GM04504 (cell line): ENCODE measurements at regions not wholly inside any gene's neighbourhood (a gene's known extent, or its start where the extent isn't known, plus 50 kb on each side); places are given as distances from the start of the nearest gene placed in this dataset.
"Not testable (repeated sequence)": the region's sequence is repeated elsewhere in the genome, so short reads cannot be mapped to it uniquely, and the experiment has no call there.

Experiments
- DNase-seq: peaks from one replicate; pipeline ENCODE4 v3.0.0-alpha.2; 2012; ENCODE audit warnings: low read depth

GRCh38 chr11:134944131-134944530 lies 532.1 kb upstream of the B3GAT1 start:
- no peak for DNase-seq

- no peak for DNase-seq
Measured at GRCh38 chr11:134943544-134943943, 531.5 kb upstream of the B3GAT1 start.

- DNase-seq = no peak
Measured at GRCh38 chr11:134942681-134943080, 530.6 kb upstream of the B3GAT1 start.

- not testable (repeated sequence) for DNase-seq
Measured at GRCh38 chr11:134941936-134942600, 530.0 kb upstream of the B3GAT1 start.

- DNase-seq = no peak
Measured at GRCh38 chr11:134941326-134941725, 529.3 kb upstream of the B3GAT1 start.

DNA sequence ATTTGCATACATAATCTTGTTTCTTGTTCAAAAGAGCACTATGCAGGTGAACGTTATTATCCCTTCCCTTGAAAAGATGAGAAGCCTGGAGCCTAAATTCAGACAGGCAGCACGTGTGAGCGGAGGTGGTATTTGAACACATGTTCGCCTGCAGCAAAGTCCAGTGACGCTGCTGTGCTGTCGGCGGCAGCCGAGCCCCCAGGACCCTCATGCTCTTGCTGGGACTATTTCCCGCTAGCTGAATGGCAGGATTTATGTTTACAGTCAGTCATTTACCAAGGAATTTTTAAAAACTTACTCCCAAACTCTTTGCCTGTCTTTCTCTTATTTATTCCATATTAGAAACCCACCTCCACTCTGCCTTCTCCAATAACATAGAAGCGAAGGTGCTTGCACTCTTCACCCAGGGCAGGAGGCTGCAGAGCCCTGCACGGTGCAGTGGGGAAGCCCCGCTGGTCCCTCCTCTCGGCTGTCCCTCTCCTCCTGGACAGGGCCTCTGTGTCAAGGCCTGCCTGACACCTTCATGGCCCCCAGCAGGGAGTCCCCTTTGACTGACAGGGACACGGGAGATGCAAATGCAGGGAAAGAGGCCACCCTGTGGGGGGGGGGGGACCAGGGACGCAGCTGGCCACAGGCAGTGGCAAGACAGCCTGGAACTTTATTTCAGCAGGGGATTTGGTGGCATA lies 528.5 kb upstream of the B3GAT1 start:
- DNase-seq = no peak

DNA sequence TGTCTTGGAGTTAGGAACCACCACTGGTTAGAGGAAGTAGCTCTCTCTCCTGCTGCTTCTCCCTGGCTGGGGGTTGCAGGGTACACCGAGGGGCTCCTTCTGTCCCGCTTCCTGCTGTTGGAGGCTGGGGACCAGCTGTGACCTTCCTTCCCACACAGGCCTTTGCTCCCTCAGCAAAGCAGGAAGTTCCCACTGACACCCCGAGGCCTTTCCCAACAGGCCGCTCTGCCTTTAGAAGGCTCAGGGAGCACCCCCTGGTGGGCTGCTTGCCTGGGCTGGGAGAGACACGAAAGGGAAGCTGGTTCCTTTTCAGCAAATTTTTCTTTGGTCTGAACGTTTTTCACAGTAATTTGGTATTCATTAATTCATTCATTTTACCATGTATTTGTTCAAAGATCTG lies 527.9 kb upstream of the B3GAT1 start:
- no peak for DNase-seq

DNA sequence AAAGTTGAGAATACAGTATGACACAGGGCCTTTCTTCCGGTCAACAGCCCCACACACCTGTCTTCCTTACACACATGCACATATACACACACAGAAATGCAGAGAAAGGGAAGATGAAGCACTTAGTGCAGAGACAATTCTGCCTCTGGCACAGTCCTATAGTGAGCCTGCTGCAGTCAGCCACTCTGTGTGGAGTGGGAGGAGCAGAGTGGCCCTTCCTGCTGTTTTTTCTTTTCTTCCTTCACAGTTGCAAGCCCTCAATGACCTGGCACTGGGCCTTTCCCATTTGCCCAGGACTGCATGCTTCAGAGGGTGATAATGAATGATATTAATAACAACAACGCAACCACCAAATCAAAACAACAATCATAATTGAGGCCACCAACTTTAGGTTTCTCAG lies 527.0 kb upstream of the B3GAT1 start:
- DNase-seq = no peak

- DNase-seq = no peak
Measured at GRCh38 chr11:134938212-134938611, 526.2 kb upstream of the B3GAT1 start.

- DNase-seq = not testable (repeated sequence)
Measured at GRCh38 chr11:134937193-134937592, 525.2 kb upstream of the B3GAT1 start.

DNA sequence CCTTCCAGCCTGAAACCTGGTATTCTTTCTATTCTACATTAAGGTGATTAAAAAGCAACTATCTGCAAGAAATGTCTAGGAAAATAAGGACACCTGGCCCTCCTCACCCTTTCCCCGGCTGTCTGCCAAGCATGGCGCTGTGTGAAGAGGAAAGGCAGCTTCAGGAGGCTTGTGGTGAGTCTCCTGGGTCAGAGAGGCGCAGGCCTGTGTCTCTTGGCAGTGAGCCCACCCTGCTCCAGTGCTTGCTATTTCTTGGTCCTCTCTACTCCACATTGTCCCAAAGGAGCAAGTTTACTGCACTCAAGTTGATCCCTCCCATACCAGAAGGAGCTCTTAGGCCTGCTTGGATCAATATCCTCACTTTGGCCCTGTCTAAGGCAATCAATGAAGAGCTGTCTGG lies 520.7 kb upstream of the B3GAT1 start:
- DNase-seq = no peak

GRCh38 chr11:134925432-134925831 lies 513.4 kb upstream of the B3GAT1 start:
- DNase-seq = no peak

DNA sequence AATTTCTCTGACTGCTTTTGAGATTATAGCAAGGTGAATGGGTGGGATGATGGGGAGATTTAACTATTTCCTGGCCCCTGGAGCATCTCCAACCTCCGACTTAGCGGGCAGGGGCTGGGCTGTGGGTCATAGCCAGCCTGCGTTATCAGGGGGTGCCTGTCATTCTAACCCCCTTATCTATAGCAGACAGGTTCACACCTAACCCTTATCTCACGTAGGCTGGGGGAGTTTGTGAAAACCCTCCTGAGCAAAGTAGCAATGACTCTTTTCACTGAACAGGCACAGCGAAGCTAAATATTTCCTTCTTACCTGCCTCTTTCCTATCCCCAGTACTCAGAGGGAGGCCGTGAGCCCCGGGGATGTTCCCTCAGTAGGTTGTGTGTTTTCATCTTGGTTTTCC lies 511.4 kb upstream of the B3GAT1 start:
- no peak for DNase-seq

DNA sequence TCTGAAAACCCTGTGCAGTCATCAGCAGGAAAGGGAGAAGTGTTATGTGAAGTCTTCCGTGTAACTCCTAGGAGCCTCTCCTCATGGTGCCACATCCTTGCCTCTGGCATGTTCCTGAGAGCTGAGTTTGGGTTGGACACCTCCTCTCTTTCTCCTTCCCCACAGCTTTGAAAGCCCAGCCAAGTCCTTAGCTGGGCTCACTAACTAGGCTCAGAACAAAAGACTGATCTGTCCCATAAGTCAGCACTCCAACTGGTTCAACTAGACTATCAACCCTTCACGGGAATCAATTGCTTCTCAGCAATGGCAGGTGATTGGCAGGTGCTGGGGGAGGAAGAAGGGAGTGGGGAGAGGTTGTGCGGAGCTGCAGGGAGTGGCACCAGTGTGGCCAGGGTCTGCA lies 509.9 kb upstream of the B3GAT1 start:
- no peak for DNase-seq

DNA sequence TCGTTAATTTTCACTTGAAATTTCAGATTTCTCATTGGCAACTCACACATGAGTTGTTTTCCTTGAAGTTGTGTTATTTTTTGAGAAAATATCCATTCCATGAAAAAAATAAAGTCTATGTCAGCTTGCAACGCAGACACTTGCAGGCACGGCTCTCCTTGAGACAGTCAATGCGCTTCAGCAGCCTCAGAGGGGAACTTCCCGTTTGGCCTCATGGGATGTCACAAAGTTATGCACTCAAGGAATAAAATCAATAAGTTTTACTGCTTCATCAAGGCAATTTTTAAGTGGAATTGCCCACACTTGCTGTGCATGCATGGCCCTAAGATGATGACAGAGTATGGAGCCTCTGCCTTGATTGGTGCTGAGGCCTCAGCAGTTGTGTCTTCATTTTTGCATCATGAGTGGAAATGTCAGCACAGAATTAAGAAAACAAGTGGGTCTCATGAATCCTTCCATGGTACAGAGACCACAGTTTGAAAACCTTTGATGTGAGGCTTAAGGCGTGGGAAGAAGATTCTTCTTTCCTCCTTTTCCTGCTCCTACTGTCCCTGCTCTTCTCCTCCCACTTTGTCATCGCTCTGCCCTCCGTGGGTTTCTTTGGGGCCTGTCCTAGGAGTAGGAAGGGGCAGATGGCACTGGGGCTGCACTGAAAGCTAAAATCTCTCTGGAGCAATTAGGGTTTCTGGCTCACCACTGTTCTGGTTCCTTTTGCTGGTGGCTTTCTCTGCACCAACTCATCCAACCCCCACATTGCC lies 509.0 kb upstream of the B3GAT1 start:
- DNase-seq = no peak

DNA sequence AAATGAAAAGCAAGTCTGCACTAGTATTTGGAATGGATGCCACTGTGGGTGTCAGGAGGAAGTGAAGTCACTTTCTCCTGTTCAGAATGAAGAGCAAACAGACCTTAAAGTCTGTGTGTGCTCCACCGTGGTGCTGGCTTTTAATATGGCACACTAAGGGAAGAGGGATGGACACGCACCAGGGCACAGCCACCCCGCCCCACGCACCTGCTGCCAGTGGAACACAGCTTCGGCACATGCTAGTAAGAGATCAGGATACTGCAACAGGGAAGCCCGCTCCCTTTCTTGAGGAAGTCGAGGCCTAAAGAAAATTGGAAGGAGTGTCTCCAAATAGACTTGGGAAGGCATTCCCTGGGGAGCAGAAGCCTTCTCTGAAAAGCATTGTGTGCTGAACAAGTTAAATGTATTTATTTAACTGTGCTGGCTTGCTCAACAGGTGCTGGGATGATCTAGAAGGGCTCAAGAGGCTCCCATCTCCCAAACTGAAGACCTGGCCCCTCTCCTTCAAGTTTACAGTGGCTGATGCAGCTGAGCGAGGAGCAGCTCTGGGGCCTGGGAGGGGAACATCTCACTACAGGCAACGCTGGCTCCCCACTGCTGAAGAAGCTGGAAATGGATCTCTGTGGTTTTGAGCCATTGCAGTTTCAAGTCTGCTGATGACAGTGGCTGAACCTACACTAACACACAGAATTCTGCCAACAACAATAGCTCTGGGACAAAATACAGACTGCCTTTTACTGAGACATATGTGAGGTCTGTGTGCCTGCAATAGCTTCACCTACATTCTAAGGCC lies 504.6 kb upstream of the B3GAT1 start:
- DNase-seq = no peak

- no peak for DNase-seq
Measured at GRCh38 chr11:134915881-134916280, 503.8 kb upstream of the B3GAT1 start.

- no peak for DNase-seq
Measured at GRCh38 chr11:134915212-134915611, 503.2 kb upstream of the B3GAT1 start.

DNA sequence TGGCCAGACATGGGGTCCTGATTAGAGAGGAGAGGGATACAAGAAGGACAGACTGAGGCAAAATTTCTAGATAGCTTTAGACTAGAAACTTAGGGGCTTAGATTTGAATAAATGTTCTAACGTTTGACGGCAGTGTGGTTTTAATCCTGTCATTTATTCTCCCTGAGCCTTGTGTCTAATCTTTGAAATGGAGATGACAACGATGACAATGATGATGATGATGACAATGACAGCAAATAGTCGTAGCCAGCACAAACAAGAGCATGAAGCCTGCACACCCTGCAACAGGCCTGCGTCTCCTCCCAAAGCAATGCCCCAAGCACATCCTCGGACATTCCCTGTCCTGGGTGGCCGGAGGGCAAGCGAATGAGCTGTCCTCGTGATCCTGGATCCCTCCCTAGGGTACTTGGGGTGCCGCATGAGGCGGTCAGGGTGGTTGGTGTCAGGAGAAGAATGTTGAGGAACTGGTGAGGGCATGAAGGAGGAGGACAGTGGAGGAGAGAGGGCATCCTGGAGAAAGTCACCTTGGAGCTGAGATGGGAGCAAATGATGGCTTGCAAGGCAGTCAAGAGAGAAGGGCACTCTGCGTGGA lies 502.1 kb upstream of the B3GAT1 start:
- no peak for DNase-seq

DNA sequence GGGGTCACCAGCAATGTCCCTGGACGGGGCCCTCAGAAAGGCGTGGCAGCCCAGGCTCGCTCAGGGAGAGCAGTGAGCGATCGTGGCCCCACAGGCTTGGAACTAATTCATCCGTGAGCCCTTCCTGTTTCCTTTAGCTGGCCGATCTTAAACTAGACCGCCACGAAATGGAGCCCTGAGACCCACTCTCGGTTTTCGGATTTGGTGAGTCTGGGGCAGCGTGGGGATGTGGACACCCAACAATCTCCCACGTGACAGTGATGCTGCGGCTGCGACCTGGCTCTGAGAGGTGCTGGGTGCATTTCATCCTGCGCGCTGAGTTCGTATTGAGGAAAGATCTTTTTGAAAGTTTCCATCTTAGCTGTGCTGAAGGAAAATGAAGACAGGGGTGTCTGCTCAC lies 501.3 kb upstream of the B3GAT1 start:
- no peak for DNase-seq

DNA sequence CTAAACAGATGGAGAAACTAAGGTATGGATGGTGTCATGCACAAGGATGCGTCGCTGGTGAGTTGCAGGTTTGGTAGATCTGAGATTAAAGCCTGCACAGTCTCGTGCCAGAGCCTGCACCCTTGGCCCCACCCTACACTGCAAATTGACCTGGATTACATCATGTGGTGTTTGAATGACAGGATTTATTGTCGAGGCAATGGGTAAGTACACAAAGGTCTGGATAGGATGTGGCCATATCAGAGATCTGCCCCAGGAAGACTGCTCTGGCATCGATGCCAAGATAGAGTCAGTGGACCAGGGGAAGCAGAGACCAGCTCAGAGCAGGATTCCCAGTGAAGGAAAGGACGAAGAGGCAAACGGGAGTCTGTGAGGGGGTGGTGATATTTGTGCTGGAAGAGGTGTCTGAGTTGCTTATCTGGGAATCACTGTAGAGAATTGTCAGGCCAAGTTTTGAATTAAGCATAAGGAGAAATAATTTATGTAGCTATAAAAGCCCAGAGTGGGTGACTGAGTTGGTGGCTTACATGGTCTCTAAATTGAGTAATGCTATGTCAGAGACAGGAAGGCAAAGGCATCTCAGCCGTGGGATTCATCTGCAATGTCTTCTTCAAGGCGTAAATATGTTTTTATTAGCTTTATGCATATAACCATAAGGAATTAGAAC lies 499.6 kb upstream of the B3GAT1 start:
- DNase-seq = no peak
